IPS DF 6.9 (cell line): ENCODE measurements at regions not wholly inside any gene's neighbourhood (a gene's known extent, or its start where the extent isn't known, plus 50 kb on each side); places are given as distances from the start of the nearest gene placed in this dataset.
"Not testable (repeated sequence)": the region's sequence is repeated elsewhere in the genome, so short reads cannot be mapped to it uniquely, and the experiment has no call there.

Source experiments
- DNase-seq: peaks from one replicate; pipeline ENCODE4 v3.0.0-alpha.2; 2013; ENCODE audit warnings: low read depth, low spot score
- H3K27ac ChIP-seq: one replicate; pipeline ENCODE4 v1.5.1; 2013; ENCODE audit warnings: low read length, control low read depth
- H3K27me3 ChIP-seq: 2 replicates; pipeline ENCODE4 v1.6.1; 2013; ENCODE audit warnings: mild to moderate bottlenecking, low read length; ENCODE audit not compliant: control insufficient read depth, insufficient read depth
- H3K36me3 ChIP-seq: 2 replicates; pipeline ENCODE4 v1.6.1; 2013; ENCODE audit warnings: low read length; ENCODE audit not compliant: control insufficient read depth, insufficient read depth
- H3K4me1 ChIP-seq: 2 replicates; pipeline ENCODE4 v1.6.1; 2013; ENCODE audit warnings: low read length; ENCODE audit not compliant: control insufficient read depth, insufficient read depth
- H3K4me3 ChIP-seq: 2 replicates; pipeline ENCODE4 v1.5.1; 2013; ENCODE audit warnings: mild to moderate bottlenecking, low read length
- H3K9me3 ChIP-seq: 2 replicates; pipeline ENCODE4 v1.6.1; 2013; ENCODE audit warnings: low read length, inconsistent platforms; ENCODE audit not compliant: control insufficient read depth, insufficient read depth
- WGBS: extraction: QIAGEN DNeasy Blood & Tissue Kit; methylation state at CpG from one replicate; pipeline ENCODE4 v1.1.7; 2013; ENCODE audit warnings: mixed read lengths, missing lambda C conversion rate; ENCODE audit not compliant: insufficient read length, insufficient coverage; 5-methylcytosine and 5-hydroxymethylcytosine counted together

- DNase-seq = no peak
- Histone ChIP-seq H3K4me1 (no peaks in the 10 kb centered on the region), H3K36me3 (no peaks in the 10 kb centered on the region), H3K4me3 (no peak overlapping the region), H3K27ac (no peak overlapping the region), H3K9me3 (no peaks in the 10 kb centered on the region), H3K27me3 (no peaks in the 10 kb centered on the region)
- no CpG with 5 or more reads among the region's 2 CpGs for WGBS
These were observed 1090.7 kb upstream of the MIR17HG start for GRCh38 chr13:90256746-90257145.

DNA sequence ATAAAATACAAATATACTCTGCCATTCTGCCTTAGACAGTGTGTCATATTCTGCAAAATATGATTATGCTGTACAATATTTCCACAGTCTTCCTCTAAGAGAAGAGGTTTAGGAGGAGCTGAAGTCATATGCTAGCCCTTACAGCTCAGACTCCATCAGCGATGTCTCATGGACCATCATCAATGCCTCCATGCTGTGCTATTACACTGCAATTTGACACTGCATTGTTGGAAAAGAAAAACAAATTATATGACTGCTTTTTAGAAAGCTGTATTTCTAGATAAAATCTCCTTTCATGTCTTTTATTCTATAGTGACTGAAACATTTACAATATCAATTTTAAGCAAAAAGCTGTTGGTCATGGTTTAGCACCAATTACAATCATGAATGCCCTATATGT is 1089.4 kb upstream of the MIR17HG start:
- Histone ChIP-seq H3K4me3 (no peak overlapping the region), H3K9me3 (no peaks in the 10 kb centered on the region), H3K4me1 (no peaks in the 10 kb centered on the region), H3K27ac (no peak overlapping the region), H3K27me3 (no peaks in the 10 kb centered on the region), H3K36me3 (no peaks in the 10 kb centered on the region)
- DNase-seq = no peak
- WGBS = no CpG with 5 or more reads among the region's 1 CpG

GRCh38 chr13:90261343-90261742 is 1086.1 kb upstream of the MIR17HG start:
- no peaks in the 10 kb centered on the region for H3K36me3 ChIP-seq
- no peaks in the 10 kb centered on the region for H3K9me3 ChIP-seq

GRCh38 chr13:90270226-90270625 is 1077.3 kb upstream of the MIR17HG start:
- Histone ChIP-seq H3K4me3 (no peak overlapping the region), H3K27ac (no peak overlapping the region), H3K9me3 (no peaks in the 10 kb centered on the region), H3K4me1 (no peaks in the 10 kb centered on the region), H3K36me3 (no peaks in the 10 kb centered on the region), H3K27me3 (no peaks in the 10 kb centered on the region)
- no CpG with 5 or more reads among the region's 2 CpGs for WGBS
- no peak for DNase-seq

More at GRCh38 chr13:90261343-90261742, 1086.1 kb upstream of the MIR17HG start:
- no peak for DNase-seq
- H3K4me1 ChIP-seq = no peaks in the 10 kb centered on the region
- no peak overlapping the region for H3K27ac ChIP-seq
- H3K27me3 ChIP-seq = no peaks in the 10 kb centered on the region
- H3K4me3 ChIP-seq = no peak overlapping the region

DNA sequence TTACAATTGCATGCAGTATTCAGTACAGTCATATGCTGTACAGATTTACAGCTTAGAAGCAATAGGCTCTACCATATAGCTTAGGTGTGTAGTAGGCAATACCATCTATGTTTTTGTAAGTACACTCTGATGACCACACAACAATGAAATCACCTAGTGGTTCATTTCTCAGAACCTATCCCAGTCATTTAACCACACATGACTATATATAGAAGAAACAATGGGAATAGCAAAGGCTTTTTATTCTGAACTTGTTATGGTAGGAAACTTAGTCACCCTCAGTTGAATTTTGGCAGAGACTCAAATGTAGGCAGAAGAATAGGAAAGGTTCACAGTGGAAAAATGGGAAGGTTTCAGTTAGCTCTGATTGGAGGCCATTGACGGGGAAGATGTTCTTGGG is 1075.1 kb upstream of the MIR17HG start:
- Histone ChIP-seq H3K4me3 (no peak overlapping the region), H3K36me3 (no peaks in the 10 kb centered on the region), H3K9me3 (no peaks in the 10 kb centered on the region), H3K27me3 (no peaks in the 10 kb centered on the region), H3K27ac (no peak overlapping the region), H3K4me1 (no peaks in the 10 kb centered on the region)
- no CpG with 5 or more reads among the region's 1 CpG for WGBS
- DNase-seq = no peak

- no peaks in the 10 kb centered on the region for H3K27me3 ChIP-seq
- DNase-seq = no peak
- no peaks in the 10 kb centered on the region for H3K36me3 ChIP-seq
- no peak overlapping the region for H3K4me3 ChIP-seq
- no peaks in the 10 kb centered on the region for H3K4me1 ChIP-seq
- no CpG with 5 or more reads among the region's 1 CpG for WGBS
- no peaks in the 10 kb centered on the region for H3K9me3 ChIP-seq
- H3K27ac ChIP-seq = no peak overlapping the region
These were observed 1071.3 kb upstream of the MIR17HG start for GRCh38 chr13:90276216-90276615.

- H3K9me3 ChIP-seq, DNase-seq, H3K27me3 ChIP-seq, H3K4me1 ChIP-seq, H3K36me3 ChIP-seq, H3K4me3 ChIP-seq, H3K27ac ChIP-seq: not testable (repeated sequence)
- no CpG with 5 or more reads among the region's 3 CpGs for WGBS
These were observed 1069.3 kb upstream of the MIR17HG start for GRCh38 chr13:90278231-90278630.

- H3K4me3 ChIP-seq = no peak overlapping the region
- H3K9me3 ChIP-seq = no peaks in the 10 kb centered on the region
- no peak overlapping the region for H3K27ac ChIP-seq
- H3K27me3 ChIP-seq = no peaks in the 10 kb centered on the region
- no peak for DNase-seq
- H3K4me1 ChIP-seq = no peaks in the 10 kb centered on the region
- no peaks in the 10 kb centered on the region for H3K36me3 ChIP-seq
These were observed 1065.8 kb upstream of the MIR17HG start for GRCh38 chr13:90281709-90282108.

DNA sequence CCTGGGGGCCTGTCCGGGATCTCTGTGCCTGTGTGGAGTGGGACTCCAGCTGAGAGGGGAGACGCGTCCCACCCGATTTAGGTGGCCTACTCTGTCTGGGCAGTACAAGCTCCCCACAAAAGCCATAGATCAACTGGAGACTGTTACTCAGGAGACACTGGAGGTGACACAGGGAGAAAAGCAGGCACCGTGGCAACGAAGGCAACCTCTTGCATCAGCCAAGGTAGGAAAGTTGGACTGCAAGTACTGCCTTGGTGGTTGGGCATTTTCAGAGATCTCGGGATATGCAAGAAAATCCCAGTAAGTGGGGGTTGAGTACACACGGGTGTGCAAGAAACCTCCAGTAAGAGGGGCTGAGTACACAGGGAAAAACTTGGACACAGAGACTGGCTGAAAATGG is 1060.0 kb upstream of the MIR17HG start:
- no peak for DNase-seq
- Histone ChIP-seq H3K27me3 (no peaks in the 10 kb centered on the region), H3K36me3 (no peaks in the 10 kb centered on the region), H3K27ac (no peak overlapping the region), H3K4me3 (no peak overlapping the region), H3K4me1 (no peaks in the 10 kb centered on the region), H3K9me3 (no peaks in the 10 kb centered on the region)
- WGBS = no CpG with 5 or more reads among the region's 8 CpGs

DNA sequence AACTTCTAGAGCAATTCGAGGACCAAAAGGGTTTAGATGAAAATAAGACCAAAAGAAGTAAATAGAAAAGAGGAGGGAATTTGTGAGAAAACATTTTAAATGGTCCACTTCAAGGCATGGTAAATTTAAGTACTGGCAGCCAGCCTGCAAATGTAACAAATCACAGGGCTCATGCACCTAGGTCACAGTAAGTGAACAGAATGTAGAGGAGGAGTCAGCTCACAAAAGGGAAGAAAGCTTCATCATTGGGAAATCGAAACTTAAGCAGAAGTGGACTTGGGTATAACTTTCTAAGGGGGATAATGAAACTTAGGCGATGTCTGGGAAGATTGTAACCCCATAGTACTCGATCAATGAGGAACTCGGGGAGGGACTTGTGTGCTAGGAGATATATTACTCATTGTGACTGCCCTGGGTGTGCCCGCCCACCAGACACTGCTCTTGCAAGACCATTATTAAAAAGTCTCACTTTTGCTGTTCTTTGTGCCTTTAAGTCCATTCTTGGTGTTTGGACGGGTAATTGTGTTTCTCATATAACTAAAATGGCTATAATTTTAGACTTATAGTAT is 1053.6 kb upstream of the MIR17HG start:
- Histone ChIP-seq H3K4me3 (no peak overlapping the region), H3K4me1 (no peaks in the 10 kb centered on the region), H3K27ac (no peak overlapping the region), H3K9me3 (no peaks in the 10 kb centered on the region), H3K27me3 (no peaks in the 10 kb centered on the region), H3K36me3 (no peaks in the 10 kb centered on the region)
- DNase-seq = no peak
- no CpG with 5 or more reads among the region's 7 CpGs for WGBS

GRCh38 chr13:90299238-90299637 is 1048.2 kb upstream of the MIR17HG start:
- no CpG with 5 or more reads among the region's 5 CpGs for WGBS
- DNase-seq = no peak

More at GRCh38 chr13:90299238-90299637, 1048.2 kb upstream of the MIR17HG start:
- H3K4me1 ChIP-seq = 0 out of 2 replicates have a peak, but pooled peaks cover 2% of the 10 kb centered on the region
- no peak overlapping the region for H3K4me3 ChIP-seq
- no peak overlapping the region for H3K27ac ChIP-seq
- no peaks in the 10 kb centered on the region for H3K36me3 ChIP-seq
- H3K27me3 ChIP-seq = no peaks in the 10 kb centered on the region
- no peaks in the 10 kb centered on the region for H3K9me3 ChIP-seq
